GM19351 (cell line): ENCODE measurements at regions not wholly inside any gene's neighbourhood (a gene's known extent, or its start where the extent isn't known, plus 50 kb on each side); places are given as distances from the start of the nearest gene placed in this dataset.
"Not testable (repeated sequence)": the region's sequence is repeated elsewhere in the genome, so short reads cannot be mapped to it uniquely, and the experiment has no call there.

Experiments used
- ATAC-seq: cut with Tn5 transposase; IDR thresholded peaks from one replicate; pipeline ENCODE4 v1.9.1; 2021; ENCODE audit warnings: mild to moderate bottlenecking, moderate library complexity; ENCODE audit not compliant: unreplicated experiment

DNA sequence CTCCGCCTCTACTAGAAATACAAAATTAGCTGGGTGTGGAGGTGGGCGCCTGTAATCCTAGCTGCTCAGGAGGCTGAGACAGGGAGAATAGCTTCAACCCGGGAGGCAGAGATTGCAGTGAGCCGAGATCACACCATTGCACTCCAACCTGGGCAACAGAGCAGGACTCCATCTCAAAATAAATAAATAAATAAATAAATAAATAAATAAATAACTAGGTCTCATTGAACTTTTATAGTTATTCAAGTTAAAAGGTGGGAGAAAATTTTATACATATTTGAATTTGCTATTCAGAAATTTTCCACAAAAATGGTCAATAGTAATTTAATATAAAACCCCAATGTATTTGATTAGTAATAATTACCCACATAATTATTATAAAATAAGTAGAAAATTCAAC lies 593.9 kb upstream of the CDH10 start:
- not testable (repeated sequence) for ATAC-seq

DNA sequence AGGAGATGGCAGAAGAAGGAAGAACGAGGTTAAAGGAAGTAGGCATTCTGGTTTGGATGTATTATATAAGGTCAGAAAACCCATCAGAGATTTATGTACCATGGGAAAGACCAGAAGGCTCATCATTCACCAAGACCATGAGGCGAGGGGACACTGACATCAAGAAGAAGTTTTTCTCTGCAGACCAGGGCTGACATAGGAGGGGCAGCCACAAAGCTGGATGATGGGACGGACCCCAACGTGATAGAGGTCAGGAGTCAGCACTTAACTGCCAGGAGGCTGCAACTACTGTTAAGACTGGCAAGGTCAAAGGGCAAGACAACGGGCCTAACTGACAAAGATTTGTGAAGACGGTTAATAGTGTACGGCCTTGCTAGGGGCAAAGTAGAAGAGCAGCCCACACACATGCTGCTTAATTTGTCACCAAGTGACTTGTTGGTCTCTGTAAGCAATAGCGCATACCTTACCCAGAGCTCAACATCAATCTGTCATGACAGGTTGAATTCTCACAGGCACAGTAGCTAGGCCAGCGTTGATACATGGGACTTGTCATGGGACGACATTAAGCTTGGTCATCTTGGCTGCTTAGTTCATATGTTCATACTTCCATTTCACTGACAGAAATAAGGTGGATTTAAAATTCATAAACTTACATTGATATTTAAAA lies 579.7 kb upstream of the CDH10 start:
- no peak for ATAC-seq

DNA sequence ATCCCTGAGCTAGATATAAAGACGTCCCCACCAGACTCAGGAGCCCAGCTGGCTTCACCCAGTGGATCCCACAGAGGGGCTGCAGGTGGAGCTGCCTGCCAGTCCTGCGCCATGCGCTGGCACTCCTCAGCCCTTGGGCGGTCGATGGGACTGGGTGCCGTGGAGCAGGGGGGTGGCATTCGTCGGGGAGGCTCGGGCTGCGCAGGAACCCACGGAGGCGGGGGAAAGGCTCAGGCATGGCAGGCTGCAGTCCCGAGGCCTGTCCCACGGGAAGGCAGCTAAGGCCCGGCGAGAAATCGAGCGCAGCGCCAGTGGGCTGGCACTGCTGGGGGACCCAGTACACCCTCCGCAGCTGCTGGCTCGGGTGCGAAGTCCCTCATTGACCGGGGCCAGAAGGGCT lies 555.1 kb upstream of the CDH10 start:
- ATAC-seq, result not testable (repeated sequence)

DNA sequence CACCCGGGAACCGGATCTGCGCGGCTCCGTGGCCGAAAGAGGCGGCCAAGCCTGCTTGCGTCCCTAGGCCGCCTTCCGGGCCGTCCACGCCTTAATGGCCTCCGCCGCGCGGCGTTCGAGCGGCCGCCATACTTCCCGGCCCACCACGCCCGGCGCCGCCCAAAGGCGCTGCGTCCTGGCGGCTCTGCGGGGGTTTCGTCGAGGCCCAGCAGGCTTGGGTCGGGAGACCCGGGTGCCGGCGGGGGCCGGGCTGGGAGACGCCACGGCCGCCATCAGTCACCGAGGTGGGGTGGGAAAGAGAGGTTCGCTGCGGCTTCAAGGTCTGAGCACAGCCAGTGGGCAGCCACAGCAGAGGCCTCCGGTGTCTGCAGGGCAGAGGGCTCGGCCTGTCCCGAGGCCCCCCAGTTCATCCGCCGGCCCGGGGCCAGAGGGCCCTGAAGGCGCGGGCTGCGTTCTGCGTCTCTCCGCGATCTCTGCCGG lies 545.8 kb upstream of the CDH10 start:
- no peak for ATAC-seq

DNA sequence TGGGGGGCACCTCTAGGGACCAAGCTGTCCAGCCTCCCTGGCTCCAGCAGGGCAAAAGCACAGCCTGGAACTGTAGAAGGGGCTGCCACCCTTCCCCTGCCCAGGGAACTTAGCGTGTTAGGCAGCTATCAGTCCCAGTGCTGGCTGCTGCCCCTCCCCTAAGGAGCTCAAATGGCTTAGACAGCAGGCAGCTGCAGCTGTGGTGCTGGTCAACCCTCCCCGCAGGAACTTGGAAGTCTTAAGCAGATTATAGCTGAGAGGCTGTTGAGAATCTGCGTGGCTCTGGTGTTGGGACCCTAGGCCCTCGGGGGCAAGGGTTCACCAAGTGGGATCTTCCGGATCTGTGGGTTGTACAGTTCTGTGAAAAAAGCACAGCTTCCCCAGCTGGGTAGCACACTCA lies 536.5 kb upstream of the CDH10 start:
- ATAC-seq, result no peak

DNA sequence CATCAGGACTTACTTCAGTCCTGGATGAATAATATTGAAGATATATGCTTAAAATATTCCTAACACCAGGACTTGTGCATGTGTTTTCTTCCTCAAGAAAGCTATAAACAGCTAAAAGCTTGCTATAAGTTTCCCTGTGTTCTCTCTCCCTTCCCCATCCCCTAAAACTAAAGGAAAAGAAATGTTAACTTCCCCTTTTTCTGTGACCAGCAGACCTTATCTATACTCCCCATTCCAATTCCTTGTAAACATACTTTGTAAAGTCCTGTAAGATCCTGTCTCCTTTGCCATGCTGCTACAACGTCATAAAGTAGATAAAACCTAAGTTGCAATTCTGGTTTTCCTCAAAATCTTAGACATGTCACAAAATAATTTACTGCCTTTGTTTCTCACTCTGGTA lies 517.8 kb upstream of the CDH10 start:
- ATAC-seq, result not testable (repeated sequence)

DNA sequence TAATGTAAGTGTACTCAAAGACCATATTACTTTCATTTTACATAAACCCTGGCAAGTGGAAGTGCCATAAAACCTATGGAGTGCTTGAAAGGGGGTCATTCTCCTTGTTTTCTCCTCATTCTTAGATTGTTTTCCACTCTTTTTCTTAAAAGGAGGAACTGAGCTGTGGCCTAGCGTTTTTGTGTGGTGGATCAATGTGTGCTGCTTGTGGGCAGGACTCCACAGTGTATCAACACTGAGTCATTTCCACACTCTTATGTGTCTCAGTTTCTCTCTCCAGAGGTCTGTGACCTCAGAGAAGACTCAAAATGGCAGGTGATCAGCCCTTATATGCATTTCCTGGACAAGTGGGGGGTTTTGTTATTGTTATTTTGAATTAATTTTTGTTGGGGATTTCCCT lies 516.1 kb upstream of the CDH10 start:
- ATAC-seq, result no peak

DNA sequence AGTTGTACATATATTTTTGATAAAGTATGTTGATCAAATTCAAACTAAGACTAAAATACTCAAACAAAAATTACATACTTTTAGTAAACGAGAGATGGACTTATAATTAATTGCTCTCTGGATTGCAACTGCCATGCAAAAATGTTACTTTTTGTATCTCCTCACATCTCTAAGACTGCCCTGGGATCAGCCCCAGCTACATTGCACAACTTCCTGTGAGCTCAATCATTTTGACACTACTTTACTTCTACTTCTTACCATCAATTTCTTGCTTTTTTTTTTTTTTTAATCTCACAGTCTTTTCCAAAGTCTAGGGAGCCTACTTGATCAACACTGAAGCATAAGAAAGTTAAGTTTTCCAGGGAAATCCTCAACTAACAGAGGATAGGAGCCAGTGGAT lies 506.0 kb upstream of the CDH10 start:
- no peak for ATAC-seq

DNA sequence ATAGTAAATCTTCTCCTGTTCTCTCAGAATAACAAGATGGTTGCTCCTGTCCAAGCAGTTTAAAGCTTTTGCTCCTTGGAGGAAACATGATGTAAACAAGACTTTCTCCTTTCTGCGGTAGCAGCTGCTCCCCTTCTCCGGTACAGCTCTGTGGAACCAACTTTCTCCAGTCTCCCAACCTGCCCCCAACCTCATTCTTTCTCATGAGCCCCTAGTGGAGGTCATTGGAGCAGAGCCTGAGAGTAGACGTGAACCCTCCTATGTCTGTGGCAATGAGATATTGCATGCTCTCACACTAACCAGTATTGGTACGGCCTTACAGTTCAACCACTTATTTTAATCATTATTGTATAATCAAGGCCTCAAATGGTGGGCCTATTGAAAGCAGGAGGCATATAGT lies 483.8 kb upstream of the CDH10 start:
- ATAC-seq, result no peak

DNA sequence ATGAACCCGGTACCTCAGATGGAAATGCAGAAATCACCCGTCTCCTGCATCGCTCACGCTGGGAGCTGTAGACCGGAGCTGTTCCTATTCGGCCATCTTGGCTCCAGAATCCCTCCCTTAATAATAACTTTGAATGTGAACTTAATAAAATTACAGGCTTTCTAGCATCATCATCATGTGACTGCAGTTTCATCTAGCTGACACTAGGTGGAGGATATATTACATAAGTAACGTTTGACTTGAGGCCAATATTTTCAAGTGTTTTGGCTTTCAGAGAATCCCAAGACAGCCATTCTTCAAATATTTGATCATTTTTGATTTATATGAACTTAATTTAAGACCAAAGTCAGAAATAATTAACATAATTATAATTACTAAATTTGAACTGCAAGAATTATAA lies 474.9 kb upstream of the CDH10 start:
- ATAC-seq, result no peak

DNA sequence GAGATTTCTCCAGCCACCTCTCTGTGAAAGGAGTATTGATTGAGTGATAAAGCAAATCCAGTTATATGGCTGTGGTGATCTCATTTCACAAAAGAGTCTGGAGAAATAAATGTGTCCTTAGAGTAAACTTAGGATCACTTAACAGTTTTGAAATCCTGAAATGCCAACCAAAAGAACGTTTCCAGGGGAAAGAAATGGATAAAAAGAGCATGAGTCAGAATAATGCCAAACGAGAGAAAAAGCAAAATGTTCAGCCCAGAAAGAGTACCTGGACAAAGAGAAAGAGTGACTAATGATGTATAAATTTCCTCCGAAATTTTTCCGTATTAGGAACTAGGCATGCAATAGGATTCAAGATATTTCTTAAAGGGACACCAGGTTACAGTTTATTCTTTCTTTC lies 463.1 kb upstream of the CDH10 start:
- ATAC-seq, result no peak

DNA sequence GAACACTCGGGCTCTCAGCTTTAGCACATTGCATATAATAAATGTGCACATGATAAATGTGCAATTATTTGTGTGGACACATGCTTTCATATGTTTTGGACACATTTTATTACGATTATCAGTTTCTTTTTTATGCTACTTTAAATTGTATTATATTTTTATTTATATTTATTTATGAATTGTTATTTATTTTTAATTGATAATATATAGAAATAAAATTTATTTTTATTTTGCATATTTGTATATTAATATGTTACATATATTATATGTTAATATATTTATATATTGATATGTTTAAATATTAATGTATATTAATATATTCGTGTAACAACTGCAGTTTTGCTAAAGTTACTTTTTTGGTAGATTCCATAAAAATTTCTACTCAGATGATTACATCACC lies 454.8 kb upstream of the CDH10 start:
- no peak for ATAC-seq

DNA sequence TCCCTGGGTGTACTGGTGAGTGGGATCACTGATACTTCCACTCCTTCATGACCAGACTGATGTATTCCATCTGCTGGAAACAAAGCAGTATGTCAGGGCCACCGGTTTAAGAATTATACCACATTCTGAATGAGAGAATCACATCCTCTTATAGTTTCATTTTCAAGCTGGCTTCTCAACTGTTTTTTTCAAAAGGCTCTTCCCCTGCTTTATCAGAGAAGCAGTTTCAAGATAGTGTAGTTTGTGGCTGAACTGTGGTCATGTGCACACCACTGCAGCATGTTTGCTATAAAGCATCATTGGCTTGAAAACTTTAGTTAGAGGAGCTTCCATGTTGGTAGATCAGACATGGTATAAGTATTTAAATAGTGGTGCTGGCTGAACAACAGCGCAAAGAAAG lies 450.5 kb upstream of the CDH10 start:
- ATAC-seq, result no peak

DNA sequence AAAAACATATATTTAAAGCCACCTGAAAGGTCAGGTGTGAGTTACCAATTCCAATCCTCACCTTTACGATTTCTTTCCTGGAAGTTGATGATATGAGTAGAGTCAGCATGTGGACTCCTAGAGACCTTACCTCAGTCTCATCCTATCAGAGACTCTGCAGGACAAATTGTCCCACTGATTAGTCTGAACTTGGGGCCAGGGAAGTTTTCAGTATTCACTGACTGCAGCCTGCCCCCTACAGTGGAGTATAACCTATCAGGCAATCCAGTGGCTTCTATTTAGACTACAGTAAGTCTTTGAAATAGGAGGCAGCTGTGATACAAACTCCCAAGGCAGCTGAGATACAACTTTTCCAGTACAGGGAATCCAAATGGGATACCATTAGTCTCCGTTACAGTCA lies 449.4 kb upstream of the CDH10 start:
- ATAC-seq, result no peak

DNA sequence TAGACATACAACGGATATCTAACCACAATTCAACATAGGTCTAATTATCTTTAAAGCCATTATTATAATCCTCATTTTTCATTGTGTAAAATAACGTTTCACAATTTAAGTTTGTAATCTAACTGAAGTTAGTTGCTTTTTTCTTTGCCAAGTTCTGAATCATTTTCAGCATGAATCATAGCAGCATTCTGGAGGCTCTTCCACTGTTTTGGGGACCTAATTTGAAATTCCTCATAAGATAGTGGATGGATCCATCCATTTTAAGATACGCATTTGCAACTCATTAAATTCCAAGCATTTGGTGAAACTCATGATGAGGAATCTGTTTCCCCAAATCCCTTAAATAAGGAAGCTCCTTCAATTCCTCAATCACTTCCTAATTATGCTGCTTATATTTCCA lies 447.1 kb upstream of the CDH10 start:
- no peak for ATAC-seq

DNA sequence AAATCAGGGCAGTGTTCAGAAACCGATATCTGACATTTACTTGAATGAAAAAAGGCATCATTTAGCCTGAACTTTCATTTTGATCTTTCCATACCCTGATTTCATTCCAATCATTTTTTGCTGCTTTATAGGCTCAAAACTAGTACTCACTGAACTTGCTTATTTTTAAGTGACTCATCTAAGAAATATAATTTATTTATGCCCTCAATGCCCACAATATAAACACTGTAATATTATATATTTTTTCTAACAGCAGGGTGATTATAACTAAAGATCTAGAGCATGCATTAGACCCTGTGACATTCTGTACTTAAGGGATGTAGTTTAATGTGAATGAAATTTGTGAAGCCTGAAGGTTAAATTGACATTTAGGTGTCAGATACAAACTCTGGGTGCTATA lies 446.1 kb upstream of the CDH10 start:
- ATAC-seq, result no peak

DNA sequence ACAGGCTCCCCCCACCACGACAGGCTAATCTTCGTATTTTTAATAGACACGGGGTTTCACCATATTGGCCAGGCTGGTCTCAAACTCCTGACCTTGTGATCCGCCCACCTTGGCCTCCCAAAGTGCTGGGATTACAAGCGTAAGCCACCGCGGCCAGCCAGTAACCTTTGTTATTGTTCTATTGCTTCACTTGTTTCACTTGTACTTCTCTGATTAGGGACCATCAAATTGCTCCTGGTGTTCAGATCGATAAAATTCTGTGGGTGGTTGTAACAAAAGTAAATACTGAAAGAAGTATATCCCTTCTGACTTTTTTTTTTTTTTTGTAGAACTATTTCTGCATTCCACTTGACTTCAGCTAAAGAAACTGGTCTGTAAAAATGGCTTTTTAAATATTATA lies 445.5 kb upstream of the CDH10 start:
- no peak for ATAC-seq

DNA sequence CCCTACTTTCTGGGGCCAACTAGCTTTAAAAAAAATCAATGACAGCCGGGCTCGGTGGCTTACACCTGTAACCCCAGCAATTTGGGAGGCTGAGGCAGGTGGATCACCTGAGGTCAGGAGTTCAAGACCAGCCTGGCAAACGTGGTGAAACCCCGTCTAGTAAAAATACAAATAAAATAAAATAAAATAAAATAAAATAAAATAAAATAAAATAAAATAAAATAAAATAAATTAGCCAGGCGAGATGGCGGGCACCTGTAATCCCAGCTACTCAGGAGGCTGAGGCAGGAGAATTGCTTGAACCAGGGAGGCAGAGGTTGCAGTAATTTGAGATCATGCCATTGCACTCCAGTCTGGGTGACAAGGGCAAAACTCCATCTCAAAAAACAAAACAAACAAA lies 443.9 kb upstream of the CDH10 start:
- ATAC-seq, result not testable (repeated sequence)

DNA sequence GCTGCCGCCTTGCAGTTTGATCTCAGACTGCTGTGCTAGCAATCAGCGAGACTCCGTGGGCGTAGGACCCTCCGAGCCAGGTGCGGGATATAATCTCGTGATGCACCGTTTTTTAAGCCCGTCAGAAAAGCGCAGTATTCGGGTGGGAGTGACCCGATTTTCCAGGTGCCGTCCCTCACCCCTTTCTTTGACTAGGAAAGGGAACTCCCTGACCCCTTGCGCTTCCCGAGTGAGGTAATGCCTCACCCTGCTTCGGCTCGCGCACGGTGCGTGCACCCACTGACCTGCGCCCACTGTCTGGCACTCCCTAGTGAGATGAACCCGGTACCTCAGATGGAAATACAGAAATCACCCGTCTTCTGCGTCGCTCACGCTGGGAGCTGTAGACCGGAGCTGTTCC lies 438.5 kb upstream of the CDH10 start:
- ATAC-seq, result not testable (repeated sequence)

DNA sequence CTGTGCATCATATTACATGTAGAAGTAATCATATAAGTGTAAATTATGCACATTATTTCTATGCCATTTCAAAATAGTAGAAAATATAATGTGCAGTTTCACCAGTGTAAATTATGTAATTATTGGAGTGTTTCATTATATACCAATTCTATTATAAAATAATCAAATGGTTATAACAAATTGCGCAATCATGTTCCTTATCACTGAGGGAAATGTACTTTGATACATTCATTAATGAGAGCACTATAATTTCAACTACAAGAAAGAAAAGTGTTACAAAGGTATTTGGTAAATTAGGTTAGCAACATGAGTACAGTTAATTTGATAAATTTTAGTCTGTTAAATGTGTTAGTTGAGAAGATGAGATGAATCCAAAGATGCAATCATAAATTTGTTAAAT lies 421.5 kb upstream of the CDH10 start:
- ATAC-seq, result no peak

DNA sequence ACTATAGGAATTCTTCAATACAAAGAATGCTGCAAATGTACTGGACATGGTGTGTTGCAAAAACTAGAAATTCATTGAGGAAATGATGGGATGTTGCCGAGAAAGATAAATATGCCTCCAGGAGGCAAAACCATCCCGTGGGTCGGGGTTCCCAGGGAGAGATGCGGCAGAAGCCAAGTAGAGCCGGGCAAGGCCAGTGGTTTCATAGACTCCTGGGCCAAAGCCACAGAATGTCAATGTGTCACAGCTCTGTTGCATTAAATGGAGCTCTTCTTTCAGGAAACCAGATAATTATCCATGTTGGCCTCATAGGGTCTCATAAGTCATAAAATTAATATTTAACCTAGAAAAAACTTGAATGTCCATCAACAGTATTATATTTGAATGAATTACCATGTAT lies 419.5 kb upstream of the CDH10 start:
- ATAC-seq, result no peak

DNA sequence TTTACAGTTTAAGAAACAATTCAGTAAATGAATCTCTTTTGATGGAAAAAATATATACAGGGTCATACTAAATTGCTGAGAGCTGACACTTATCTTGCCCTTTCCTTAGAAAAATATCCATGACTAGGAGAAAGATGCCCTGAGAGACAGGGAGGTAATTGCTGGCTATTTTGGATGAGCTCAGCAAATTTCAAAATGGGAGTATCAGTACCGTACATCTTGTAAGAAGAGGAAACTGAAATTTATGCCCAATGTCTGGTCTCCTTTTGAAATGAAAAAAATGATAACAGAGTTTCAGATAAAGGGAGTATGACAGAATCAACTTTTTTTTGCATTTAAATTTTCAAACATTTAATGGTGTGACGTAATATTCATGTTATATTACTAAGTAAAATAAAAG lies 415.8 kb upstream of the CDH10 start:
- ATAC-seq, result no peak

DNA sequence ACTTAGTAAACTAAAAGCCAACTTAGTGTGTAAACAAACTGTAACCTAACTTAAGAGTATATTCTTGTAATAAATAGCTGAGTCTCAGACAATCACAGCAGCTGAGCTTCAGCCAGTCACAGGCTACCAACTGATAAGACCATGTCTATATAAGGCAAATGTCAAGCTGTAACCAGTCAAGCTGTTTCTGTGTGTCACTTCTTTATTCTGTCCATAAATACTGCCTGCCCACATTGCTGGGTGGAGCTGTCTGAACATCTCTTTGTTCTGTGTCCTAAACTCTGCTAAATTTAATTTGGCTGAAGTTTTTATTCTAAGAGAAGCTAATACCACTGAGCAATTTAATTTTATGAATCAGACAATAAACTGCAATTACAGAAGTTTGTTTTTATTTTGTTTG lies 412.1 kb upstream of the CDH10 start:
- no peak for ATAC-seq
